Natural killer cell (primary cell): ENCODE measurements at regions not wholly inside any gene's neighbourhood (a gene's known extent, or its start where the extent isn't known, plus 50 kb on each side); places are given as distances from the start of the nearest gene placed in this dataset.

Experiments used
- ATAC-seq, 3 donors: fragments of 150-1000 bp in 2 of 3; fragments of 200-7000 bp in 1 of 3; cut with Tn5 transposase; 1 replicate in 1 of 3; 2 replicates in 2 of 3; pipeline ENCODE4 v1.10.0; 2021; ENCODE audit warnings: mild to moderate bottlenecking in 2 of 3, moderate library complexity in 2 of 3
- DNase-seq, 2 donors: peaks; one replicate each; pipeline versions ENCODE4 v3.0.0 to v3.0.0-alpha.2; 2013 to 2021; ENCODE audit warnings: mixed read lengths in 1 of 2
- H3K27ac ChIP-seq: one replicate; pipeline ENCODE4 v1.5.1; 2013; ENCODE audit warnings: mild to moderate bottlenecking, low read length
- H3K27me3 ChIP-seq: one replicate; pipeline ENCODE4 v1.6.1; 2013; ENCODE audit warnings: low read length; ENCODE audit not compliant: control insufficient read depth, insufficient read depth
- H3K36me3 ChIP-seq: one replicate; pipeline ENCODE4 v1.6.1; 2013; ENCODE audit warnings: low read length; ENCODE audit not compliant: control insufficient read depth, insufficient read depth
- H3K4me1 ChIP-seq: one replicate; pipeline ENCODE4 v1.6.1; 2013; ENCODE audit warnings: low read length; ENCODE audit not compliant: control insufficient read depth, insufficient read depth
- H3K4me3 ChIP-seq: one replicate; pipeline ENCODE4 v1.5.1; 2013; ENCODE audit warnings: low read length
- H3K9me3 ChIP-seq: one replicate; pipeline ENCODE4 v1.6.1; 2013; ENCODE audit warnings: low read length; ENCODE audit not compliant: control insufficient read depth, insufficient read depth
- H3K27ac Mint-ChIP-seq, 2 donors: one replicate each; pipeline ENCODE4 v1.8.0; 2022; ENCODE audit warnings: mild to moderate bottlenecking in 2 of 2, mixed read lengths in 2 of 2, moderate library complexity in 1 of 2
- H3K27me3 Mint-ChIP-seq, 2 donors: one replicate each; pipeline ENCODE4 v1.8.0; 2022; ENCODE audit warnings: low read depth in 2 of 2, mixed read lengths in 2 of 2
- H3K36me3 Mint-ChIP-seq: one replicate; pipeline ENCODE4 v1.8.0; 2022; ENCODE audit warnings: mixed read lengths
- H3K4me1 Mint-ChIP-seq, 2 donors: one replicate each; pipeline ENCODE4 v1.8.0; 2022; ENCODE audit warnings: mixed read lengths in 2 of 2
- H3K4me3 Mint-ChIP-seq: one replicate; pipeline ENCODE4 v1.8.0; 2022; ENCODE audit warnings: mild to moderate bottlenecking, moderate library complexity, mixed read lengths
- H3K9me3 Mint-ChIP-seq, 2 donors: one replicate each; pipeline ENCODE4 v1.8.0; 2022; ENCODE audit warnings: mixed read lengths in 2 of 2
- CTCF ChIP-seq: fragments of 200-600 bp; IDR thresholded peaks from one replicate; pipeline ENCODE4 v1.8.0; 2022; ENCODE audit warnings: antibody characterized with exemption
- WGBS: methylation state at CpG from one replicate; pipeline ENCODE4 v1.1.7; 2013; ENCODE audit warnings: missing lambda C conversion rate; ENCODE audit not compliant: insufficient coverage; 5-methylcytosine and 5-hydroxymethylcytosine counted together
- intact Hi-C: fragments of 100-400 bp; cut with micrococcal nuclease; formaldehyde crosslinking; loops from one replicate; pipeline ENCODE4 v1.14.2; 2022

GRCh38 chr1:116207126-116207735, 96.0 kb downstream of the MAB21L3 start:
- Histone ChIP-seq H3K27ac (no peak overlapping the region), H3K9me3 (no peaks in the 10 kb centered on the region), H3K36me3 (no peaks in the 10 kb centered on the region), H3K4me1 (no peaks in the 10 kb centered on the region), H3K27me3 (no peaks in the 10 kb centered on the region), H3K4me3 (no peak overlapping the region)
- ATAC-seq (no peak), DNase-seq (no peak)
- H3K27ac Mint-ChIP-seq: no peak overlapping the region
- H3K9me3 Mint-ChIP-seq: no peaks in the 10 kb centered on the region
- WGBS: 93% methylated on average over 2 of the region's 4 CpGs
- no peak overlapping the region for H3K4me3 Mint-ChIP-seq
- peaks cover 10 to 23% of the 10 kb centered on the region in 2 donors for H3K27me3 Mint-ChIP-seq
- no peaks in the 10 kb centered on the region for H3K4me1 Mint-ChIP-seq
- H3K36me3 Mint-ChIP-seq: no peaks in the 10 kb centered on the region
- TF ChIP-seq CTCF: no peak
- intact Hi-C loops: no loop called here

DNA sequence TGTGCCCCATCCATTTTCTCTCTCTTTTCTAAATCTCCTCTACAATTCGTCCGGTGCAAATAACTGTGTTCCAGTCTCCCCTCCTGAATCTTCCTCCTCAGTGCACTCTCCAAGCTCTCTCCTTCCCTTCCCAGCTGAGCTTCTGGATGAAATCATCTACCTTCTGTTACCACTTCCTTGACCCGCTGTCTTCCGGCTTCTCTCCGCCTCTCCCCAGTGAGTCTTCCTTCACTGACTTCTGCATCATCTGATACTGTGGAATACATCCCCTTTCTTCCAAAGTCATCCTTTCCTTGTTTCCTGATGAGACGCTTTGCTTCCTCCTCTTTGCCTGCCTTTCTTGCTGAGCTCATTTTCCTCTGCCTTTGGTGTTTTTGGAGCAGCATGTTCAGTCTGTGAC, 96.9 kb downstream of the MAB21L3 start:
- no peak for TF ChIP-seq CTCF
- intact Hi-C loops: no loop called here
- H3K27me3 ChIP-seq: peaks cover 3% of the 10 kb centered on the region
- DNase-seq: no peak
- H3K27ac ChIP-seq: no peak overlapping the region
- H3K36me3 ChIP-seq: no peaks in the 10 kb centered on the region
- Mint-ChIP-seq H3K27me3 (peaks cover 10 to 14% of the 10 kb centered on the region in 2 donors), H3K4me3 (no peak overlapping the region), H3K36me3 (no peaks in the 10 kb centered on the region), H3K9me3 (no peaks in the 10 kb centered on the region), H3K27ac (no peak overlapping the region), H3K4me1 (no peaks in the 10 kb centered on the region)
- 84% methylated on average over 6 of the region's 6 CpGs for WGBS
- no peaks in the 10 kb centered on the region for H3K9me3 ChIP-seq
- no peaks in the 10 kb centered on the region for H3K4me1 ChIP-seq
- no peak for ATAC-seq
- H3K4me3 ChIP-seq: no peak overlapping the region

- Mint-ChIP-seq H3K4me3 (no peak overlapping the region), H3K9me3 (no peaks in the 10 kb centered on the region), H3K27ac (no peak overlapping the region), H3K36me3 (no peaks in the 10 kb centered on the region), H3K27me3 (peaks cover 0 to 7% of the 10 kb centered on the region in 2 donors), H3K4me1 (no peaks in the 10 kb centered on the region)
- no peak overlapping the region for H3K27ac ChIP-seq
- peaks cover 3% of the 10 kb centered on the region for H3K27me3 ChIP-seq
- 91% methylated on average over 4 of the region's 5 CpGs for WGBS
- no peak for TF ChIP-seq CTCF
- no peaks in the 10 kb centered on the region for H3K4me1 ChIP-seq
- no peak for DNase-seq
- intact Hi-C loops: no loop called here
- no peak overlapping the region for H3K4me3 ChIP-seq
- no peak for ATAC-seq
- no peaks in the 10 kb centered on the region for H3K9me3 ChIP-seq
- no peaks in the 10 kb centered on the region for H3K36me3 ChIP-seq
Measured at GRCh38 chr1:116211294-116211693, 100.1 kb downstream of the MAB21L3 start.

DNA sequence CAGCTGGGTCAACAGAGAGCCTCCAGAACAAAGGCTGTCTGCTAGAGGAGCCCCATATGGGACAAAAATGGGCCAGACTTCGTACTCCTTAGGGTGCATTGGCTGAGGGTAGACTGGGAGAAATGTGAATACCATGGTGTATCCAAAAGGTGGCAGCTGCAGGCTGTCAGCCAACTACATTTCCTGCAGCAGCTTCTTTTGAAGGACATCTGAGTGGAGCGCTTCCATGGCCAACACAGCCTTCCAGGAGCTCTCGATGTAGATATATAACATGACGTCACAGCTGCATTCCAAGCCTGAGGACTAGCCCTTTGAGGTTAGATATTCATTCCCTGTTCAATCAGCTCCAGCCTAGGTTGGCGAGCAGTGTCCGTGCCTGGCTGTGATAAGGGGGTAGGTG, 107.7 kb downstream of the MAB21L3 start:
- Mint-ChIP-seq H3K4me3 (no peak overlapping the region), H3K27me3 (no peaks in the 10 kb centered on the region), H3K4me1 (no peaks in the 10 kb centered on the region), H3K36me3 (no peaks in the 10 kb centered on the region), H3K9me3 (no peaks in the 10 kb centered on the region), H3K27ac (no peak overlapping the region)
- intact Hi-C loops: no loop called here
- ATAC-seq (peak in 1 of 3 donors; percentile 14), DNase-seq (no peak)
- Histone ChIP-seq H3K27me3 (no peaks in the 10 kb centered on the region), H3K4me1 (no peaks in the 10 kb centered on the region), H3K9me3 (no peaks in the 10 kb centered on the region), H3K4me3 (no peak overlapping the region), H3K36me3 (no peaks in the 10 kb centered on the region), H3K27ac (no peak overlapping the region)
- 92% methylated on average over 4 of the region's 6 CpGs for WGBS
- TF ChIP-seq CTCF: no peak
